Osteoblast (primary cell): ENCODE measurements at regions not wholly inside any gene's neighbourhood (a gene's known extent, or its start where the extent isn't known, plus 50 kb on each side); places are given as distances from the start of the nearest gene placed in this dataset.

Source experiments
- DNase-seq: peaks from one replicate; pipeline ENCODE4 v3.0.0; 2011; ENCODE audit warnings: low spot score, mixed read lengths; ENCODE audit not compliant: insufficient read length; ENCODE audit errors: missing footprints
- H2AFZ ChIP-seq: 2 replicates; pipeline ENCODE4 v1.6.0; 2011; ENCODE audit warnings: mild to moderate bottlenecking, low read length
- H3K27ac ChIP-seq: 2 replicates; pipeline ENCODE4 v1.5.1; 2011; ENCODE audit warnings: mild to moderate bottlenecking, low read depth, low read length, moderate library complexity
- H3K27me3 ChIP-seq: 2 replicates; pipeline ENCODE4 v1.6.0; 2012; ENCODE audit warnings: mild to moderate bottlenecking, control low read depth, inconsistent platforms, low read length, moderate library complexity; ENCODE audit not compliant: insufficient read depth
- H3K36me3 ChIP-seq: 2 replicates; pipeline ENCODE4 v1.5.1; 2011; ENCODE audit warnings: mild to moderate bottlenecking, low read length, control low read depth, moderate library complexity; ENCODE audit not compliant: insufficient read depth
- H3K4me1 ChIP-seq: 2 replicates; pipeline ENCODE4 v1.5.1; 2011; ENCODE audit warnings: mild to moderate bottlenecking, low read length, control low read depth, moderate library complexity; ENCODE audit not compliant: insufficient read depth
- H3K4me2 ChIP-seq: 2 replicates; pipeline ENCODE4 v1.6.0; 2011; ENCODE audit warnings: mild to moderate bottlenecking, low read length; ENCODE audit not compliant: insufficient read depth
- H3K4me3 ChIP-seq: fragments of 200-600 bp; sonication (generic); 3 replicates; pipeline ENCODE4 v1.5.1; 2012; ENCODE audit warnings: mild to moderate bottlenecking, low read length, inconsistent platforms; ENCODE audit not compliant: insufficient read depth
- H3K79me2 ChIP-seq: 2 replicates; pipeline ENCODE4 v1.6.0; 2012; ENCODE audit warnings: mild to moderate bottlenecking, low read length, control low read depth, inconsistent platforms; ENCODE audit not compliant: insufficient read depth
- H3K9me3 ChIP-seq: 2 replicates; pipeline ENCODE4 v1.5.1; 2011; ENCODE audit warnings: low read depth, low read length, control low read depth
- H4K20me1 ChIP-seq: 2 replicates; pipeline ENCODE4 v1.6.0; 2012; ENCODE audit warnings: mild to moderate bottlenecking, low read length, control low read depth; ENCODE audit not compliant: insufficient read depth
- TF ChIP-seq, protein P1 (sequence below): IDR thresholded peaks from 2 replicates; pipeline ENCODE4 v1.5.1; 2011; ENCODE audit warnings: mild to moderate bottlenecking, low read depth, low read length, moderate library complexity; ENCODE audit errors: extremely low read depth

DNA sequence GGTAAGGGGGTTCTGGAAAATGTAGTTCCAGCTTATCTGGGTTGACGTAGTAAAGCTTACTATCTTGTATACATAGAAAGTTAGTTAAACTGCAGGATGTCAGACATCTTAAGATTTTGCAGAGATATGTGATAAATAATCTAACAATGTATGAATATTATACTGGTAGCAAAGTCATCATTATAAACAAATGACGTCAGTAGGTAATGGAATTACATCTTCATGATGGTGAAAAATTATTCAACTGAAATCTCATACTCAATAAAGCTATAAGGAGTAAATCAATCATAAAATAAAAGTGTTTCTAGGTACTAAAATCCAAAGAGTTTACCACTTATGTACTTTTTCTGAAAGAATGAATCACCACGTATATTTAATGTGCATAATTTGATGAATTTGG is 217.3 kb upstream of the CDH10 start:
- H3K79me2 ChIP-seq = no peaks in the 10 kb centered on the region
- no peak overlapping the region for H3K27ac ChIP-seq
- no peaks in the 10 kb centered on the region for H3K36me3 ChIP-seq
- TF ChIP-seq, protein P1, sequence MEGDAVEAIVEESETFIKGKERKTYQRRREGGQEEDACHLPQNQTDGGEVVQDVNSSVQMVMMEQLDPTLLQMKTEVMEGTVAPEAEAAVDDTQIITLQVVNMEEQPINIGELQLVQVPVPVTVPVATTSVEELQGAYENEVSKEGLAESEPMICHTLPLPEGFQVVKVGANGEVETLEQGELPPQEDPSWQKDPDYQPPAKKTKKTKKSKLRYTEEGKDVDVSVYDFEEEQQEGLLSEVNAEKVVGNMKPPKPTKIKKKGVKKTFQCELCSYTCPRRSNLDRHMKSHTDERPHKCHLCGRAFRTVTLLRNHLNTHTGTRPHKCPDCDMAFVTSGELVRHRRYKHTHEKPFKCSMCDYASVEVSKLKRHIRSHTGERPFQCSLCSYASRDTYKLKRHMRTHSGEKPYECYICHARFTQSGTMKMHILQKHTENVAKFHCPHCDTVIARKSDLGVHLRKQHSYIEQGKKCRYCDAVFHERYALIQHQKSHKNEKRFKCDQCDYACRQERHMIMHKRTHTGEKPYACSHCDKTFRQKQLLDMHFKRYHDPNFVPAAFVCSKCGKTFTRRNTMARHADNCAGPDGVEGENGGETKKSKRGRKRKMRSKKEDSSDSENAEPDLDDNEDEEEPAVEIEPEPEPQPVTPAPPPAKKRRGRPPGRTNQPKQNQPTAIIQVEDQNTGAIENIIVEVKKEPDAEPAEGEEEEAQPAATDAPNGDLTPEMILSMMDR = no peak
- peaks cover 3% of the 10 kb centered on the region for H3K9me3 ChIP-seq
- no peak overlapping the region for H3K4me3 ChIP-seq
- H3K4me2 ChIP-seq = no peak overlapping the region
- no peak for DNase-seq
- no peaks in the 10 kb centered on the region for H3K27me3 ChIP-seq
- no peaks in the 10 kb centered on the region for H3K4me1 ChIP-seq
- no peak overlapping the region for H2AFZ ChIP-seq
- H4K20me1 ChIP-seq = no peaks in the 10 kb centered on the region

DNA sequence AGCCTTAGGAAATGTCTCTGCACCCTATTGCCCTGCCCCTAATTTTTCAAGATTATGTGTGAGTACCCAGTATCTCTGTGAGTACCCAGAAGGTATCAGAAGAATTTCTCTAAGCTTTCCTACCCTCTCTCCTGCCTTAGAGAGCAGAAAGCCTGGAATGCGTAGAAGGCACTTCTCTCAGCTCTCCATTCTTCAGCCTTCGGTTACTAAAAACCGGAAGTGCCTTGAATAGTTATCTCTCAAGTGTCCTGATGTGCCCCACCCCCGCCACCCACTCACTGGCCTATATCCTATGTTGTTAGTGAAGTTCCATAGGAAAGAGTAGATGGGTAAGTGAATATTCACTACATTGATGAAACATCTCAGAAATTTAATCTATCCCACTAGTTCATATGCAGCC is 210.7 kb upstream of the CDH10 start:
- TF ChIP-seq, protein P1 = no peak
- Histone ChIP-seq H3K4me2 (no peak overlapping the region), H3K27ac (no peak overlapping the region), H3K27me3 (no peaks in the 10 kb centered on the region), H4K20me1 (no peaks in the 10 kb centered on the region), H3K79me2 (no peaks in the 10 kb centered on the region), H2AFZ (no peak overlapping the region), H3K9me3 (peaks cover 3% of the 10 kb centered on the region), H3K4me3 (no peak overlapping the region), H3K36me3 (no peaks in the 10 kb centered on the region), H3K4me1 (no peaks in the 10 kb centered on the region)
- DNase-seq = no peak

DNA sequence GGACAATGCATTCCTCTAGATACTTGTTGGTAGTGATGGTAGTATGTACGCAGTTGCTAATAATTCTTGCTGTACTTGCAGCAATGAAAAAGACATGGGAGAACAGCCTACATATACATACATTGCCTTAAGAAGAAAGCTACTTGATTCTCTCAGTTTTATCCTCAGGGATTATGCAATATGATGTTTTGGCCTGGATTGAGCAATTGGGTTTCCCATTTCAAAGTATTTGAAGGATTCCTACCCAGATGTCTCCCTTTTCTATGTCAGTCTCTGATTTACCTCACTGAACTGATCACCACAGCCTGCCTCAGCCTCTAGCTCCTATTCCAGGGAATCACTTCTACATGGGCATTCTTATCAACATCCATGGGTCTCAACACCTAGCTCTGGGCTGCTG is 210.1 kb upstream of the CDH10 start:
- Histone ChIP-seq H2AFZ (no peak overlapping the region), H4K20me1 (no peaks in the 10 kb centered on the region), H3K9me3 (peaks cover 3% of the 10 kb centered on the region), H3K27ac (no peak overlapping the region), H3K27me3 (no peaks in the 10 kb centered on the region), H3K79me2 (no peaks in the 10 kb centered on the region), H3K4me2 (no peak overlapping the region), H3K4me3 (no peak overlapping the region), H3K4me1 (no peaks in the 10 kb centered on the region), H3K36me3 (no peaks in the 10 kb centered on the region)
- TF ChIP-seq, protein P1 = no peak
- DNase-seq = no peak

DNA sequence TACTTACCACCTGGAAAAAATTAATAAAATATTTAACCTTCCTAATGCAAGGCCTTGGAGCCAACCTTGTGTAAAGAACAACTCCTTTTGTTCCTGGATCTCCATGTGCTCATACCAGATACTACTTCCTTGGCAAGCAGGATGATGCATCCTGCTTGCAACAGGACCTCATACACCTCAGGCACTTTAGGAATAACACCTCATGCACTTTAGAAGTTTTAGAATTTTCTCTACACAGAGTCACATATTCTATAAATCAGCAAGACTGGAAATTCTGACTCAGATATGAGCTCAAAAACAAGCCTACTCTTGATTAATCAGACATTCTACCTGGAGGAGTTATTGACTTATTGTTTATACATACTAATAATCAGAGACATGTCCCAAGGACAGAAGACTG is 209.6 kb upstream of the CDH10 start:
- Histone ChIP-seq H3K4me2 (no peak overlapping the region), H3K9me3 (peaks cover 3% of the 10 kb centered on the region), H4K20me1 (no peaks in the 10 kb centered on the region), H3K79me2 (no peaks in the 10 kb centered on the region), H2AFZ (no peak overlapping the region), H3K27me3 (no peaks in the 10 kb centered on the region), H3K27ac (no peak overlapping the region), H3K4me1 (no peaks in the 10 kb centered on the region), H3K36me3 (no peaks in the 10 kb centered on the region), H3K4me3 (no peak overlapping the region)
- DNase-seq = no peak
- TF ChIP-seq, protein P1 = no peak
